MV-4-11 (cell line): ENCODE measurements at regions not wholly inside any gene's neighbourhood (a gene's known extent, or its start where the extent isn't known, plus 50 kb on each side); places are given as distances from the start of the nearest gene placed in this dataset.
A peak's percentile ranks its signal among the peaks of the same experiment; 100 is the strongest.

Source experiments
- DNase-seq: peaks from one replicate; lab custom pipeline; 2025; lab: John Stamatoyannopoulos, UW

DNA sequence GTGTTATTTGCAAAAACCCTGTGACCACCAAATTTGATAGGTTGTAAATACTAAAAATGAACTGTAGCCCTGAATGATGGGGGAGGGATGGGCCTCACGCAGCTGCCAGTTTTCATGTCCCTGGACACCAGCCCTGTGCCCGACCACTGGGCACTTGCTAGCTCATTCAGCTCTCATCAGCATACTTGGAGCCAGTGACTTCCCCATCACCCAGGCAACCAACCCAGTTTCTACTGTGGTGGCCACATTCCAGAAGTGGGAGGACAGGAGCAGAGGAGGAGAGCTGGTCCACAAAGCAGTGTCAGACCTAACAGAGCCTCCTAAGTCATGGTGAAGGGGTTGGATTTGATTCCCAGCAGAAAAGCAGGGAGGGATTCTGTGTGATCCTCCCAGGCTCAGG, 128.2 kb downstream of the CPEB2 start:
- no peak for DNase-seq

DNA sequence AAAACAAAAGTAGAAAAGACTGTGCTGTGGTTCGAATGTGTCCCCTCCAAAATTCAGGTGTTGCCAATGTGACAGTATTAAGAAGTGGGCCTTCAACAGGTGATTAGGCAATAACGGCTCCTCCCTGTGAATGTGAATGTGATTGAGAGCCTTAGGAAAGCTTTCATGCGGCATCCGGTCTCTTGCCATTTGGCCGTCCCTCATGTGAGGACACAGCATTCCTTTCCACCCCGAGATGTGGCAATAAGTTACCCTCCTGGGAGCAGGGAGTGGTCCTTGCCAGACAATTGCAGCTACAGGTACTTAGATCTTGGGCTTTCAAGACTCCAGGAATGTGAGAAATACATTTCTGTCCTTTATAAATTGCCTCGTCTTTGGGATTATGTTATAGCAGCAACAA, 129.3 kb downstream of the CPEB2 start:
- DNase-seq: no peak

- no peak for DNase-seq
Observed at GRCh38 chr4:15132739-15133138, 130.5 kb downstream of the CPEB2 start.

- no peak for DNase-seq
Observed at GRCh38 chr4:15139599-15139998, 137.3 kb downstream of the CPEB2 start.

GRCh38 chr4:15142201-15142600, 139.9 kb downstream of the CPEB2 start:
- DNase-seq: no peak

GRCh38 chr4:15143551-15143950, 141.3 kb downstream of the CPEB2 start:
- no peak for DNase-seq

DNA sequence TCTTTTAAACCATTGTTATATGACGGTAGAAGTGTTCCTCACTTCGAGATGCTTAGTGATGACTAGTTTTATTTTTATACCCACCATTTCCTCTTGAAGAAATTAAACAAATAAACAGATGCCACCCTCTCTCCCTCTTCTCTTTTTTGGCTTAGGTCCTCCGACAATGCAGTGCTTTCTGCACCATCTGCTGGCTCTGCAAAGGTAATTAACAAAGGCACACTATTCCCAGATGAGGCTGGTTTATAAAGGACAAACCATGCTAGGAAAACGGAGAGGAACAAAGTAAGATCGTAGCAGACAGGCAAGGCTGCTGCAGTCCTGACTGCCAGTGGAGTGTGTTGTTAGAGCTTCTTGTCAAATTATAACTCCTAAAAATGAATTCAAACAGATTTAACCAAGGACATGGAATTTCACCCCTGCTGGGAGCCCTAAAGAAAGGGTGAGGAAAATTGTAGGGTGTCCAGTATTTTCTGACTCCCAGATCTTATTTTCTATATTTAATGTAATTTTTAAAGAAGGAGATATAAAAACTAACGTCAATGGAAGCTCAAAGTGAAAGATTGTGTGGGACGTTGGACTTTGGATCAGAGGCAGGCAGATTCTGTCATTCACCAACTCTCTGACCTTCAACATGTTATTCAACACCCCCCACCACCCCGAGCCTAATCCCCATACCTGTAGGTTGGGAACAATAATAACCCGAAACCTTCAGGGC, 142.1 kb downstream of the CPEB2 start:
- DNase-seq: no peak

- DNase-seq: no peak
Observed at GRCh38 chr4:15144967-15145295, 142.7 kb downstream of the CPEB2 start.

DNA sequence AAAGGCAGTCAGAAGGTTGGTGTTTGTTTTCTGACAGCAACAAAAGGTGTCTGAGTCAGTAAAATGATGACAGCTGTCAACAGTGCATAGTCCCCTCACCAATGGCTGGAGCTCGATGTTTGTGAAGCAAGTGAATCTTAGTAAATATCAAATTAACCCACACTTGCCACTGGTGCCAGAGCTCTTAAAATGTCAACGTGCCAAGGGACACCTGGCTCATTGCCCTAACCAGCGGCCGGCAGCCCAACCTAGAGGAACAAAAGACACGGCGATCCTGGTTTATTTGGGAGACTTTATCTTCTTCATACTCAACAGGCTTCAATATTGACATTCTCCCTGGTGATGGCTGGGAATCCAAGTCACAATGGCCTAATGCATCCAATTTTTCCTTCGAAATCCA, 143.4 kb downstream of the CPEB2 start:
- DNase-seq: no peak

GRCh38 chr4:15147714-15148113, 145.4 kb downstream of the CPEB2 start:
- DNase-seq: no peak

DNA sequence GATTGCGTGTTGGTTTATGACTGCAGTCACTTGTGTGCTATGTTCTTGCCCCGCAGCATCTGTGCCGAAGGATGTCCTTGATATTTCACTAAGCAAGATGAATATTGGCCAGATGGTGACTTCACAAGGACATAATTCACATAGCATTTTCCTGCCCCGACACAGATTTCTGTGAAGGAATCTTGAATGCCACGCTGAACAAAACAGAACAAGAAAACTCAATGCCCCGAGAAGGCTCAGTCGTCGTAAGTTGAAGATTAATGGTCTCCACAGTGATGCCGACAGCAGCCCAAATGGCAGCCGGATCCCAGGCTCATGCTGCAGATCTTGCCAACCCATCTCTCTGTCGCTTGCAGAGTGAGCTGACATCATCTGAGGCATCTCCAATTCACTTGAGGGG, 145.9 kb downstream of the CPEB2 start:
- DNase-seq: no peak

GRCh38 chr4:15148691-15149090, 146.4 kb downstream of the CPEB2 start:
- DNase-seq: no peak

- DNase-seq: no peak
Observed at GRCh38 chr4:15149234-15149838, 147.1 kb downstream of the CPEB2 start.

DNA sequence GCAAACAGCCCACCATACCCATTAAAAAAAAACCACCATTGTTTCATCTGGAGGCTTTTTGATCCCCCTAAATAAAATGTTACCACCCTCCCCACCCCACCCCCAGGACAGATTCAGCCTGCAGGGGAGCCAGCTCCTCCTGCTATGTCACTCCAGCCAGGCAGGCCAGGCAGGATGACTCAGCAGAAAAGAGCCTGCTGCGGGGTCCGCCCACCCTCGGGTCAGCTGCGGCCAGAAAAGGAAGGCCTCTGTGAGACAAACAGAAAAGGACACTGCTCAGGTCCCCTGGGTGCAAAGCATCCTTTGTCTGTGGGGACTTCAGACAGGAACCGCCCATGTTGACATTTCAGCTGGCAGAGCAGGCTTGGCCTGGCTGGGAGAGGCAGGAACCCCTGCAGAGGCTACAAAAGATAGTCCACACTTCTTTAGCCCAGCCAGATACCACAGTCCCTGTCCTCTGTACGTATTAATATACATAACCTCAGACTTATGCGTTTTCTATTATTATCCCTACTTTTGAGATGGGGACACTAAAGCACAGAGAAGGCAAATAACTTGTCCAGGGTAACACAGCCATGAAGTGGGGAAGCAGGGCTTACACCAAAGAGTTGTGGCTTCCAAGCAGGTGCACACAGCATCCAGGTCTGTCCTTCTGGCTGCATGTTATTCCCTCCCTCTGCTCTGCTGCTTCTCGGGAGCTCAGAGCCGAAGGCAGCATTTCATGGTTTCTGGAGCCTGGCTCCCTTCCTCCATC, 147.7 kb downstream of the CPEB2 start:
- peak; percentile 31 for DNase-seq

DNA sequence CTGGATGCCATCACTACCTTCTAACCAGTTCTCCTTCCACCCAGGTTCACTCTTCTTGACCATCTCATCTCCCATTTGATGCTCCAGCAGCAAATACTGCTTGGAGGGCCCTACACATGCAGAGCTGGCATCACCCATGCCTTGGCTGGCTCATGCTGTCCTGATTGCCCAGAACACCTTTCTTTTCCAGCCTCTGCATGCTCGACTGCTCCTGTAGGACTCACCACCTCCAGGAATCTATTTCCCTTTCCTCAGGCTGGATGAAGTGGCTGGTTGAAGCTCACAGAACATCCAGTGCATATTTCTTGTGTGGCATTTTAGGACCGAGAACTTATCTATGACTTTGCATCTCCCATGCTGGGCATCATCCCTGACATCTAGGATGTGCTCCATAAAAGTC, 148.3 kb downstream of the CPEB2 start:
- DNase-seq: no peak

DNA sequence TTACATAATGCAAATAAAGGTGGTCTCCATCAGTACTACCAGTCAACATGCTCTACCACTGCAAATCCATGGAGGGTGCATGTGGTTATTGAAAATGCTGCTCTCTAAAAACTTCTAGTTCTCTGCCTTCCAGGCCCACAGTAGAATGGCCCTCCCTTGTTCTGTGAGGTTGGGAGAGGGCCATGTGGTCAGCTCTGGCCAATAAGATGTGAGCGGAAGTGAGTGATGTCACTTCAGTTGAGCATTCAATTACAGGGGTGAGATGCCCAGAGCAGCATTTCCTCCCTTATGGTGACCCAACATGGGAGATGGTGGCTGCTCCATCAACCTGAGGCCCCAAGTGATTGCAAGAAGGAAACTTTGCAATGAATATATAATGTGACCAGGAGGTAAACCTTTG, 148.8 kb downstream of the CPEB2 start:
- no peak for DNase-seq

GRCh38 chr4:15153662-15154061, 151.4 kb downstream of the CPEB2 start:
- no peak for DNase-seq

GRCh38 chr4:15158406-15159091, 156.3 kb downstream of the CPEB2 start:
- DNase-seq: no peak

DNA sequence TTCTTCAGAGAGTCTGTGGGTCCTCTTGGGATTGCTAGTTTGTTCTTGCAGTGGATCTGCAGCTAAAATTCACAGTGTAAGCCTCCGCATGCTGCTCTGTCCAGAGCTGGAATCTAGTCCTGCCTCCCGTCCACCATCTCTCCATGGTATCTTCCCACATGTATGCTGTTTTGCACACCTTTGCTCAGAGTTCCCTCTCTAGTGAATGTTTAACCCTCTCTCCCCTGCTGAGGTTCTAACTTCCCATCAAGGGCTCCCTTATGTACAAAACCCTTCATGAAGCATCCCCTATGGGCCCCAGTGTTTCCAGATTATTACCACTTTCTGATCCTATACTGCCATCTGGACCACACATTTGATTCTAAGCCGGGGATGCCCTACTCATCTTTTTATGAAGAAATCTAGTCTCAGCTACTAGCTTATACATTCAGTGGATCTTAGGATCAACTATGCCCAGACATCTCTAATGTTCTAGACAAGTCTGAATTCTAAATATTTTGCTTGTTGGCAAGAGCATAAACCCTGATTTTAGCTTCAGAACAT, 157.3 kb downstream of the CPEB2 start:
- DNase-seq: no peak

DNA sequence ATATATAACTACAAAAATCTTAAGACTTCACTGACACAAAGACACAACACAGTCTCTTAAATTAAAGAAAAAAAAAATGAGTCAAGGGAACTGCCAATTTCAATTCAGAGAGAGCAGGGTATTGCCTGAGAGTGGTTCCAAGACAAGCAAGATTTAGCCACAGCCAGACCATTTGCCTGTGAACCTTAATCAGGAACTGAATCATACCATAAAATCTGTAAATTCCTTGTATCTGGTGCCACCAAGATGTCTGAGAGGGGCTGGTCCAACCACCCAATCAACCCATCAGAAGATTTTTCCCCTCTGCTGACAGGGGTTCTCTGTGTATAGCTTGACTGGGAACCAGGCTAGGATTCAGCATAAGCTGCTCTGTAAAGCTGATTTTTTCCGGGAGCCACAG, 159.2 kb downstream of the CPEB2 start:
- no peak for DNase-seq

GRCh38 chr4:15162046-15162445, 159.8 kb downstream of the CPEB2 start:
- DNase-seq: no peak

- DNase-seq: peak; percentile 46
Observed at GRCh38 chr4:15162465-15163283, 160.4 kb downstream of the CPEB2 start.
